ENCODE measurements at regions not wholly inside any gene's neighbourhood (a gene's known extent, or its start where the extent isn't known, plus 50 kb on each side); places are given as distances from the start of the nearest gene placed in this dataset.

DNA sequence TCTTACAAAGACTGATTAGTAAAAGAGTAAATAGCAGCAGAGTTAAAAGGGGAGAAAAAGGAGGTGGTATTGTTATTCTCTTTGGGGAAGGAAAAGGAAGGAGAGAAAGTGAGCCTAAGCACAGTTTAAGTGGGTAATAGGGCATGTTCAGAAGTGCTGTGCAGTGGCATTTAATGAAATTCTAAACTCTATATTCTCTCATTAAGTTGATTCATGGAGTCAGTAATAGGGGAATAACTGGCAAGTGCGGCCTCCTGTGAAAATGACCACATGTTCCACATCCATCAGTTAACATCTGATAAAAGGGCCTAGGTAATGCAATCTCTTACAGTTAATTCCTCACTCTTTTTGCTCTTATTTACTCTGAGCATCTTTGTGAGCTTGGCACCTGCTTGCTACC lies 516.7 kb downstream of the JRKL start:
- no peak overlapping the region for H3K23ac ChIP-seq (ENCODE audit: low read depth, low read length)
- H3K27ac ChIP-seq (ENCODE audit: insufficient read depth, low read length): no peak overlapping the region
- no peak overlapping the region for H4K5ac ChIP-seq (ENCODE audit: low read depth, low read length)
- no peak overlapping the region for H3K18ac ChIP-seq (ENCODE audit: low read depth, low read length)
- dilution Hi-C loops (cut with HindIII; ENCODE audit: low sequenced_read_pairs, unreplicated experiment): no loop called here
- no peak overlapping the region for H4K8ac ChIP-seq (ENCODE audit: low read depth in 2 of 2, low read length in 2 of 2)
- no CpG with 5 or more reads among the region's 1 CpG for WGBS, 2 experiments (ENCODE audit: extremely low coverage in 2 of 2, insufficient read length in 1 of 2)
- no peaks in the 10 kb centered on the region for H3K36me3 ChIP-seq (ENCODE audit: control insufficient read depth, insufficient read depth, low read length)
- H3K9ac ChIP-seq (ENCODE audit: low read depth, low read length): no peak overlapping the region
- H3K56ac ChIP-seq (ENCODE audit: extremely low read depth, insufficient read depth, low read length): no peak overlapping the region
- no peaks in the 10 kb centered on the region for H3K4me1 ChIP-seq (ENCODE audit: control insufficient read depth, insufficient read depth, low read length)
- H4K20me1 ChIP-seq (ENCODE audit: insufficient read depth, low read length): no peaks in the 10 kb centered on the region
- DNase-seq: no peak
- POLR2A ChIA-PET (ENCODE audit: unreplicated experiment): no interaction called here
- H2AFZ ChIP-seq (replicated peaks; ENCODE audit: low read length, poor library complexity): no peak overlapping the region
- H3K27me3 ChIP-seq (ENCODE audit: control insufficient read depth, insufficient read depth, low read length): no peaks in the 10 kb centered on the region
- no peak overlapping the region for H2AK9ac ChIP-seq (replicated peaks; ENCODE audit: low read depth, low read length, poor library complexity)
- H3K9me3 ChIP-seq (ENCODE audit: control insufficient read depth, insufficient read depth, low read length): no peaks in the 10 kb centered on the region
- TF ChIP-seq MAFK (IDR thresholded peaks at IDR 0.05; ENCODE audit: low read depth, low read length): no peak
- no peak for TF ChIP-seq RCOR1 (IDR thresholded peaks at IDR 0.05; ENCODE audit: insufficient replicate concordance, low read length)
- no peak for TF ChIP-seq CHD1 (IDR thresholded peaks at IDR 0.05; ENCODE audit: low read depth, low read length)
- TF ChIP-seq BHLHE40 (IDR thresholded peaks at IDR 0.05; ENCODE audit: low read depth, low read length): no peak
- TF ChIP-seq, protein P1, sequence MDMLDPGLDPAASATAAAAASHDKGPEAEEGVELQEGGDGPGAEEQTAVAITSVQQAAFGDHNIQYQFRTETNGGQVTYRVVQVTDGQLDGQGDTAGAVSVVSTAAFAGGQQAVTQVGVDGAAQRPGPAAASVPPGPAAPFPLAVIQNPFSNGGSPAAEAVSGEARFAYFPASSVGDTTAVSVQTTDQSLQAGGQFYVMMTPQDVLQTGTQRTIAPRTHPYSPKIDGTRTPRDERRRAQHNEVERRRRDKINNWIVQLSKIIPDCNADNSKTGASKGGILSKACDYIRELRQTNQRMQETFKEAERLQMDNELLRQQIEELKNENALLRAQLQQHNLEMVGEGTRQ (IDR thresholded peaks at IDR 0.05; ENCODE audit: low read depth, low read length): no peak
- no peak for TF ChIP-seq SMC3 (IDR thresholded peaks at IDR 0.05; ENCODE audit: low read depth, low read length)
- TF ChIP-seq, protein P2, sequence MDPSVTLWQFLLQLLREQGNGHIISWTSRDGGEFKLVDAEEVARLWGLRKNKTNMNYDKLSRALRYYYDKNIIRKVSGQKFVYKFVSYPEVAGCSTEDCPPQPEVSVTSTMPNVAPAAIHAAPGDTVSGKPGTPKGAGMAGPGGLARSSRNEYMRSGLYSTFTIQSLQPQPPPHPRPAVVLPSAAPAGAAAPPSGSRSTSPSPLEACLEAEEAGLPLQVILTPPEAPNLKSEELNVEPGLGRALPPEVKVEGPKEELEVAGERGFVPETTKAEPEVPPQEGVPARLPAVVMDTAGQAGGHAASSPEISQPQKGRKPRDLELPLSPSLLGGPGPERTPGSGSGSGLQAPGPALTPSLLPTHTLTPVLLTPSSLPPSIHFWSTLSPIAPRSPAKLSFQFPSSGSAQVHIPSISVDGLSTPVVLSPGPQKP (IDR thresholded peaks at IDR 0.05; ENCODE audit: borderline replicate concordance, low read depth, low read length): no peak
- no peak for TF ChIP-seq FOS (IDR thresholded peaks at IDR 0.05; ENCODE audit: low read depth, low read length)
- TF ChIP-seq MXI1 (IDR thresholded peaks at IDR 0.05; ENCODE audit: borderline replicate concordance, low read depth, low read length): no peak
- no peak for TF ChIP-seq NFE2L2 (IDR thresholded peaks at IDR 0.05; ENCODE audit: low read depth, low read length)
- TF ChIP-seq CEBPB (IDR thresholded peaks at IDR 0.05; ENCODE audit: low read depth, low read length): no peak
- no peak overlapping the region for H2BK120ac ChIP-seq (ENCODE audit: low read depth, low read length)
- no peak overlapping the region for H3K4ac ChIP-seq (ENCODE audit: low read depth, low read length)
- H3K4me3 ChIP-seq (ENCODE audit: insufficient read depth, low read depth, low read length): no peak overlapping the region
- CTCF ChIA-PET: no interaction called here
- H2AK5ac ChIP-seq (ENCODE audit: low read depth, low read length): no peak overlapping the region
- BruUV-seq (replicated peaks): no TSS peak
- no peak overlapping the region for H2BK15ac ChIP-seq (ENCODE audit: low read depth, low read length)
- H3K79me1 ChIP-seq (ENCODE audit: low read depth in 1 of 2, low read length in 2 of 2): no peaks in the 10 kb centered on the region
- no peak overlapping the region for H4K91ac ChIP-seq (ENCODE audit: insufficient read depth, low read depth, low read length)
- in situ Hi-C loops (cut with MboI; ENCODE audit: low sequenced_read_pairs): no loop called here
- H2BK5ac ChIP-seq (ENCODE audit: low read depth, low read length, poor library complexity, severe bottlenecking): no peak overlapping the region
- H3K4me2 ChIP-seq (ENCODE audit: low read depth, low read length): no peak overlapping the region
- ATAC-seq (ENCODE audit: low read depth): no peak
- no peaks in the 10 kb centered on the region for H3K9me1 ChIP-seq (ENCODE audit: insufficient read depth, low read length)
- no peak overlapping the region for H2BK20ac ChIP-seq (ENCODE audit: low read depth, low read length)
- no peak overlapping the region for H3K14ac ChIP-seq (replicated peaks; ENCODE audit: low read depth, low read length)
- intact Hi-C loops (cut with micrococcal nuclease): no loop called here

Data from IMR-90 (cell line).